SK-N-SH (cell line): ENCODE measurements at regions not wholly inside any gene's neighbourhood (a gene's known extent, or its start where the extent isn't known, plus 50 kb on each side); places are given as distances from the start of the nearest gene placed in this dataset.

Experiments
- CTCF ChIA-PET: fragments of 300-600, 350-600 bp; formaldehyde crosslinking; extraction: SDS; loops from one replicate; lab custom pipeline; 2021; lab: Yijun Ruan, JAX
- POLR2A ChIA-PET: fragments of 350-600 bp; sonication (Branson Sonifier 250); formaldehyde crosslinking; extraction: SDS; loops from one replicate; lab custom pipeline; 2020; ENCODE audit warnings: antibody characterized with exemption, inconsistent platforms; lab: Yijun Ruan, JAX
- DNase-seq: peaks from one replicate; pipeline ENCODE4 v3.0.0; 2012
- H2AFZ ChIP-seq: fragments of 200-600 bp; sonication (generic); 2 replicates; pipeline ENCODE4 v1.8.1; 2016; ENCODE audit warnings: antibody characterized with exemption, mild to moderate bottlenecking, low read depth
- H3F3A ChIP-seq: fragments of 200-600 bp; sonication (generic); replicated peaks from 2 replicates; pipeline ENCODE3; 2016; ENCODE audit warnings: antibody characterized with exemption, mild to moderate bottlenecking; ENCODE audit not compliant: insufficient read depth
- H3K27ac ChIP-seq, 2 experiments: fragments of 200-500 bp in 1 of 2; fragments of 200-600 bp in 1 of 2; sonication (Bioruptor generic) in 1 of 2; sonication (generic), shearing (Covaris generic) in 1 of 2; 2 replicates each; pipeline versions ENCODE4 v1.5.1 to v1.6.1; 2014 to 2016; ENCODE audit warnings: low read depth in 2 of 2, inconsistent platforms in 1 of 2, low read length in 1 of 2, mild to moderate bottlenecking in 1 of 2, mixed read lengths in 1 of 2
- H3K27me3 ChIP-seq: fragments of 200-600 bp; sonication (generic), shearing (Covaris generic); 2 replicates; pipeline ENCODE4 v1.6.1; 2016; ENCODE audit warnings: mixed run types; ENCODE audit not compliant: insufficient read depth
- H3K36me3 ChIP-seq, 2 experiments: fragments of 200-500 bp in 1 of 2; fragments of 200-600 bp in 1 of 2; sonication (Bioruptor generic) in 1 of 2; sonication (generic) in 1 of 2; replicated peaks in 1 of 2; 2 replicates each; pipeline versions ENCODE3 to v1.5.1; 2014 to 2016; ENCODE audit warnings: low read length in 1 of 2, mild to moderate bottlenecking in 1 of 2; ENCODE audit not compliant: insufficient read depth in 2 of 2, control insufficient read depth in 1 of 2
- H3K4me1 ChIP-seq, 2 experiments: fragments of 200-500 bp in 1 of 2; fragments of 200-600 bp in 1 of 2; sonication (Bioruptor generic) in 1 of 2; sonication (generic), shearing (Covaris generic) in 1 of 2; 2 replicates each; pipeline versions ENCODE4 v1.5.1 to v1.6.1; 2014 to 2016; ENCODE audit warnings: low read depth in 1 of 2, low read length in 1 of 2, mixed run types in 1 of 2; ENCODE audit not compliant: insufficient read depth in 2 of 2, control insufficient read depth in 1 of 2
- H3K4me2 ChIP-seq: fragments of 200-600 bp; sonication (generic), shearing (Covaris generic); 2 replicates; pipeline ENCODE4 v1.6.1; 2017; ENCODE audit warnings: mixed run types
- H3K4me3 ChIP-seq, 2 experiments: fragments of 200-500 bp in 1 of 2; fragments of 200-600 bp in 1 of 2; sonication (Bioruptor generic) in 1 of 2; sonication (generic), shearing (Covaris generic) in 1 of 2; 2 replicates each; pipeline versions ENCODE4 v1.5.1 to v1.8.1; 2014 to 2016; ENCODE audit warnings: low read depth in 2 of 2, inconsistent platforms in 1 of 2, low read length in 1 of 2, mild to moderate bottlenecking in 1 of 2, mixed read lengths in 1 of 2, moderate library complexity in 1 of 2
- H3K79me2 ChIP-seq: fragments of 200-600 bp; sonication (generic); 2 replicates; pipeline ENCODE4 v1.8.1; 2017; ENCODE audit warnings: mild to moderate bottlenecking; ENCODE audit not compliant: insufficient read depth
- H3K9ac ChIP-seq: fragments of 200-600 bp; sonication (generic); 2 replicates; pipeline ENCODE4 v1.6.1; 2017; ENCODE audit warnings: mixed run types
- H3K9me2 ChIP-seq: fragments of 200-600 bp; sonication (generic); 2 replicates; pipeline ENCODE4 v1.6.1; 2017; ENCODE audit warnings: mixed run types
- H3K9me3 ChIP-seq: fragments of 200-600 bp; sonication (generic); 2 replicates; pipeline ENCODE4 v1.6.1; 2017; ENCODE audit warnings: mixed run types, mild to moderate bottlenecking, moderate library complexity
- H4K20me1 ChIP-seq: fragments of 200-600 bp; sonication (generic); 2 replicates; pipeline ENCODE4 v1.6.1; 2017; ENCODE audit warnings: mild to moderate bottlenecking, mixed run types; ENCODE audit not compliant: insufficient read depth
- CTCF ChIP-seq: fragments of 200-600 bp; sonication (generic); IDR thresholded peaks from 2 replicates; pipeline ENCODE4 v1.6.1; 2017; ENCODE audit warnings: antibody characterized with exemption, mild to moderate bottlenecking, moderate library complexity
- EP300 ChIP-seq, 2 experiments: IDR thresholded peaks; 2 replicates each; pipeline versions ENCODE4 v1.4.0 to v1.6.1; 2012; ENCODE audit warnings: borderline replicate concordance in 1 of 2, low read depth in 1 of 2, low read length in 1 of 2
- EZH2phosphoT487 ChIP-seq: fragments of 200-600 bp; sonication (generic); IDR thresholded peaks from 2 replicates; pipeline ENCODE4 v1.6.1; 2017; ENCODE audit warnings: low read depth, mixed run types, mild to moderate bottlenecking, antibody characterized with exemption, moderate library complexity, borderline replicate concordance
- FOSL2 ChIP-seq: IDR thresholded peaks from 2 replicates; pipeline ENCODE4 v1.4.0; 2012; ENCODE audit warnings: low read depth, mild to moderate bottlenecking, moderate library complexity, borderline replicate concordance
- FOXM1 ChIP-seq: IDR thresholded peaks from 2 replicates; pipeline ENCODE4 v1.4.0; 2012; ENCODE audit warnings: low read depth, mild to moderate bottlenecking
- GATA2 ChIP-seq: sonication (generic); formaldehyde crosslinking; IDR thresholded peaks from 2 replicates; pipeline ENCODE4 v1.5.0; 2020; ENCODE audit warnings: mild to moderate bottlenecking, missing genetic modification reagents
- IRF3 ChIP-seq: fragments of 150-350 bp; IDR thresholded peaks from 2 replicates; pipeline ENCODE4 v1.6.1; 2016; ENCODE audit warnings: mild to moderate bottlenecking, low read depth, low read length
- JUND ChIP-seq: IDR thresholded peaks from 2 replicates; pipeline ENCODE4 v1.4.0; 2012
- MAX ChIP-seq: IDR thresholded peaks from 2 replicates; pipeline ENCODE4 v1.4.0; 2012; ENCODE audit warnings: low read depth
- MEF2A ChIP-seq: IDR thresholded peaks from 2 replicates; pipeline ENCODE4 v1.4.0; 2012; ENCODE audit warnings: low read depth, borderline replicate concordance
- MXI1 ChIP-seq: IDR thresholded peaks from 2 replicates; pipeline ENCODE4 v1.6.1; 2012; ENCODE audit warnings: mild to moderate bottlenecking, low read depth, low read length, improper control_type of control experiment
- NFIC ChIP-seq: IDR thresholded peaks from 2 replicates; pipeline ENCODE4 v1.4.0; 2012; ENCODE audit warnings: borderline replicate concordance
- NRF1 ChIP-seq: IDR thresholded peaks from 2 replicates; pipeline ENCODE4 v1.6.1; 2012; ENCODE audit warnings: low read depth, mild to moderate bottlenecking, low read length
- RCOR1 ChIP-seq: fragments of 150-350 bp; IDR thresholded peaks from 2 replicates; pipeline ENCODE4 v1.6.1; 2017; ENCODE audit warnings: antibody characterized with exemption, low read length
- RFX5 ChIP-seq: IDR thresholded peaks from 2 replicates; pipeline ENCODE4 v1.6.1; 2012; ENCODE audit warnings: mild to moderate bottlenecking, improper control_type of control experiment, low read length
- RXRA ChIP-seq: IDR thresholded peaks from 2 replicates; pipeline ENCODE4 v1.4.0; 2012; ENCODE audit warnings: low read depth, mild to moderate bottlenecking, borderline replicate concordance
- SIN3A ChIP-seq: IDR thresholded peaks from 2 replicates; pipeline ENCODE4 v1.6.1; 2012; ENCODE audit warnings: low read depth, mild to moderate bottlenecking, low read length, moderate library complexity, borderline replicate concordance
- SMC3 ChIP-seq: IDR thresholded peaks from 2 replicates; pipeline ENCODE4 v1.6.1; 2012; ENCODE audit warnings: low read depth, low read length, improper control_type of control experiment
- TAF1 ChIP-seq: IDR thresholded peaks from 2 replicates; pipeline ENCODE4 v1.6.1; 2012; ENCODE audit warnings: low read depth, mild to moderate bottlenecking, low read length, moderate library complexity, borderline replicate concordance
- USF1 ChIP-seq: IDR thresholded peaks from 2 replicates; pipeline ENCODE4 v1.4.0; 2012; ENCODE audit warnings: low read depth, borderline replicate concordance
- USF2 ChIP-seq: fragments of 150-350 bp; IDR thresholded peaks from 2 replicates; pipeline ENCODE4 v1.6.1; 2017; ENCODE audit warnings: antibody characterized with exemption, low read length, low read depth, borderline replicate concordance
- YY1 ChIP-seq: IDR thresholded peaks from 2 replicates; pipeline ENCODE4 v1.4.0; 2012; ENCODE audit warnings: low read depth, mild to moderate bottlenecking
- WGBS: methylation state at CpG from one replicate; pipeline ENCODE4 v1.1.6; 2017; ENCODE audit warnings: low lambda C conversion rate; 5-methylcytosine and 5-hydroxymethylcytosine counted together

- H3K4me1 ChIP-seq, result no peaks in the 10 kb centered on the region; a peak in 1 of 4 replicates
These were observed 199.7 kb downstream of the TBXT start for GRCh38 chr6:165967810-165968407.

GRCh38 chr6:165963750-165964149 is 203.9 kb downstream of the TBXT start:
- Histone ChIP-seq H3K9me3 (no peaks in the 10 kb centered on the region), H3K4me3 (no peak overlapping the region), H3K9ac (no peak overlapping the region), H3K36me3 (no peaks in the 10 kb centered on the region), H3K4me1 (peaks cover 0 to 2% of the 10 kb centered on the region in 2 experiments; a peak in 1 of 4 replicates), H3K4me2 (no peak overlapping the region), H2AFZ (no peak overlapping the region), H3K79me2 (no peaks in the 10 kb centered on the region), H3F3A (no peaks in the 10 kb centered on the region), H3K27me3 (no peaks in the 10 kb centered on the region), H3K9me2 (no peaks in the 10 kb centered on the region), H4K20me1 (no peaks in the 10 kb centered on the region), H3K27ac (no peak overlapping the region)
- WGBS, result 32% methylated on average over 4 of the region's 6 CpGs
- POLR2A ChIA-PET, result no interaction called here
- TF ChIP-seq IRF3 (no peak), NRF1 (no peak), FOXM1 (no peak), TAF1 (no peak), NFIC (no peak), MXI1 (no peak), FOSL2 (no peak), MAX (no peak), MEF2A (no peak), EP300 (IDR thresholded peaks at IDR 0.05; ENCODE audit: borderline replicate concordance in 1 of 2, low read depth in 1 of 2, low read length in 1 of 2) (no peak), CTCF (no peak), GATA2 (CRISPR knock-in tag) (no peak), USF2 (no peak), USF1 (no peak), RCOR1 (no peak), SMC3 (no peak), EZH2phosphoT487 (no peak)
- TF ChIP-seq, all 33 proteins: peak for 0
- CTCF ChIA-PET, result interaction anchor here (0.9 to 1.2 kb wide), 2 partner anchors 13 to 43 kb away, joined by 3 read pairs; no protein-coding TSS in a partner anchor
- no peak for DNase-seq

More at GRCh38 chr6:165967810-165968407, 199.7 kb downstream of the TBXT start:
- TF ChIP-seq RFX5, result no peak
- TF ChIP-seq EP300 (IDR thresholded peaks at IDR 0.05; ENCODE audit: borderline replicate concordance in 1 of 2, low read depth in 1 of 2, low read length in 1 of 2), result no peak
- no peak for TF ChIP-seq MAX
- TF ChIP-seq YY1, result no peak
- no peak for TF ChIP-seq FOXM1
- no peak for TF ChIP-seq SIN3A
- no peak for TF ChIP-seq RCOR1
- TF ChIP-seq RXRA, result no peak
- no peak for TF ChIP-seq JUND
- CTCF ChIA-PET, result interaction anchor here (1.3 kb wide), 1 partner anchor 7 kb away, joined by 4 read pairs; no protein-coding TSS in a partner anchor
- H3K4me3 ChIP-seq, result no peak overlapping the region
- no peak overlapping the region for H2AFZ ChIP-seq
- H3K27me3 ChIP-seq, result no peaks in the 10 kb centered on the region
- WGBS, result 13% methylated on average over 5 of the region's 5 CpGs
- POLR2A ChIA-PET, result no interaction called here
- no peak overlapping the region for H3K9ac ChIP-seq
- no peaks in the 10 kb centered on the region for H3K9me3 ChIP-seq
- no peaks in the 10 kb centered on the region for H3K79me2 ChIP-seq
- H3K9me2 ChIP-seq, result no peaks in the 10 kb centered on the region
- H3F3A ChIP-seq, result no peaks in the 10 kb centered on the region
- H4K20me1 ChIP-seq, result no peaks in the 10 kb centered on the region
- H3K27ac ChIP-seq, result no peak overlapping the region
- H3K4me2 ChIP-seq, result no peak overlapping the region
- DNase-seq, result no peak
- no peaks in the 10 kb centered on the region for H3K36me3 ChIP-seq
